Activated CD4-positive, alpha-beta T cell treated with anti-CD3 and anti-CD28 coated beads for 36 hours (primary cell): ENCODE measurements at regions not wholly inside any gene's neighbourhood (a gene's known extent, or its start where the extent isn't known, plus 50 kb on each side); places are given as distances from the start of the nearest gene placed in this dataset.

ENCODE experiments used
- ATAC-seq: fragments of 200-7000 bp; cut with Tn5 transposase; one replicate; pipeline ENCODE4 v1.10.0; 2021; ENCODE audit warnings: mild to moderate bottlenecking, moderate library complexity
- CTCF ChIA-PET: fragments of 350-600 bp; sonication (Branson Sonifier 250); formaldehyde crosslinking; loops from one replicate; lab custom pipeline; 2021; ENCODE audit warnings: antibody characterized with exemption; lab: Charles Lee
- POLR2A ChIA-PET: fragments of 350-600 bp; sonication (Branson Sonifier 250); formaldehyde crosslinking; loops from one replicate; lab custom pipeline; 2021; ENCODE audit warnings: antibody characterized with exemption, inconsistent platforms; lab: Charles Lee
- DNase-seq: peaks from one replicate; pipeline ENCODE4 v3.0.0-alpha.2; 2020
- H3K27ac Mint-ChIP-seq: one replicate; pipeline ENCODE4 v1.8.0; 2021; ENCODE audit warnings: mixed read lengths
- H3K27me3 Mint-ChIP-seq: one replicate; pipeline ENCODE4 v1.8.0; 2021; ENCODE audit warnings: mixed read lengths
- H3K36me3 Mint-ChIP-seq: one replicate; pipeline ENCODE4 v1.8.0; 2021; ENCODE audit warnings: low read depth, mixed read lengths
- H3K4me1 Mint-ChIP-seq: one replicate; pipeline ENCODE4 v1.8.0; 2021; ENCODE audit warnings: mixed read lengths
- H3K4me3 Mint-ChIP-seq: one replicate; pipeline ENCODE4 v1.8.0; 2021; ENCODE audit warnings: mild to moderate bottlenecking, moderate library complexity, mixed read lengths
- H3K9me3 Mint-ChIP-seq: one replicate; pipeline ENCODE4 v1.8.0; 2021; ENCODE audit warnings: low read depth, mixed read lengths
- intact Hi-C, 2 experiments: fragments of 100-400 bp; cut with DNase I in 1 of 2; cut with micrococcal nuclease in 1 of 2; formaldehyde crosslinking; loops; one replicate each; pipeline versions ENCODE4 v1.14.2 to v1.15.1; 2022 to 2024; cut with DNase I, micrococcal nuclease

DNA sequence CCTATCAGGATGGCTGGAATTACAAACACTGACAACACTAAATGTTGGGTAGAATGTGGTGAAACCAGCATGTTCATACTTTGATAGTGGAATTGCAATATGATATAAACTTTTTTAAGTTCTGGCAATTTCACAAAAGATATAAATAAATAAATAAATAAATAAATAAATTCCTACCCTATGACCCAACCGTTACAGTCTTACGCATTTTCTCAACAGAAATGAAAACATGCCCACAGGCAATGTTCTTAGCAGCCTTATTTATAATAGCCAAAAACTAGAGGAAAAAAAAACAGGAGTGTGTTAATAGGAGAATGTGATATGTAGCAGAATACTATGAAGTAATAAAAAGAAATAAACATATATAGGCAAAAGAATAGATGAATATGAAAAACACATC, 318.9 kb downstream of the IPMK start:
- H3K4me1 Mint-ChIP-seq: no peaks in the 10 kb centered on the region
- ChIA-PET CTCF (no interaction called here), POLR2A (no interaction called here)
- no peaks in the 10 kb centered on the region for H3K9me3 Mint-ChIP-seq
- no peak overlapping the region for H3K4me3 Mint-ChIP-seq
- intact Hi-C loops: no loop called here
- DNase-seq: no peak
- H3K27me3 Mint-ChIP-seq: no peaks in the 10 kb centered on the region
- H3K36me3 Mint-ChIP-seq: no peaks in the 10 kb centered on the region
- ATAC-seq: no peak
- no peak overlapping the region for H3K27ac Mint-ChIP-seq

DNA sequence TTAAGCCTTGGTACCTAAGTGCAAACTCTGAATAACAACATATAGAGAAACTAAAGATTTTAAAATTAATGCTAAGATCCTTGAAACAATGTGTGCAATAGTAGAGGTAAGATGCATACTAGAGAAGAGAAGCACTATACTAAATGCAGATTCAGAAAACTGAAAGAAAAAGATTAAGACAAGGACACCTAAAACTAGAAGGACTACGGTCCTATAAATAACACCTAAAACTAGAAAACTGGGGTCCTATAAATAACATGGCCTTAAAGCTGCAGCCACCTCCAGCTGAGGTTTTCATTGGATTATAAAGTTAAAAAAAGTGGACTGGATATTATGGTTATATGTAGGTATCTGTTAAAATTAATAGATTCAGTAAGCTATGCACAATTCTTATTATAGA, 320.9 kb downstream of the IPMK start:
- ChIA-PET CTCF (no interaction called here), POLR2A (no interaction called here)
- Mint-ChIP-seq H3K4me1 (no peaks in the 10 kb centered on the region), H3K36me3 (no peaks in the 10 kb centered on the region), H3K4me3 (no peak overlapping the region), H3K27ac (no peak overlapping the region), H3K27me3 (no peaks in the 10 kb centered on the region), H3K9me3 (no peaks in the 10 kb centered on the region)
- ATAC-seq (no peak), DNase-seq (no peak)
- intact Hi-C loops: no loop called here

- ChIA-PET POLR2A (no interaction called here), CTCF (no interaction called here)
- H3K4me1 Mint-ChIP-seq: no peaks in the 10 kb centered on the region
- H3K9me3 Mint-ChIP-seq: no peaks in the 10 kb centered on the region
- H3K4me3 Mint-ChIP-seq: no peak overlapping the region
- peaks cover 2% of the 10 kb centered on the region for H3K27me3 Mint-ChIP-seq
- ATAC-seq (no peak), DNase-seq (no peak)
- no peaks in the 10 kb centered on the region for H3K36me3 Mint-ChIP-seq
- intact Hi-C loops: no loop called here
- no peak overlapping the region for H3K27ac Mint-ChIP-seq
Observed at GRCh38 chr10:57943701-57944100, 324.0 kb downstream of the IPMK start.

GRCh38 chr10:57925045-57925444, 342.6 kb downstream of the IPMK start:
- no peak for ATAC-seq
- POLR2A ChIA-PET: no interaction called here

DNA sequence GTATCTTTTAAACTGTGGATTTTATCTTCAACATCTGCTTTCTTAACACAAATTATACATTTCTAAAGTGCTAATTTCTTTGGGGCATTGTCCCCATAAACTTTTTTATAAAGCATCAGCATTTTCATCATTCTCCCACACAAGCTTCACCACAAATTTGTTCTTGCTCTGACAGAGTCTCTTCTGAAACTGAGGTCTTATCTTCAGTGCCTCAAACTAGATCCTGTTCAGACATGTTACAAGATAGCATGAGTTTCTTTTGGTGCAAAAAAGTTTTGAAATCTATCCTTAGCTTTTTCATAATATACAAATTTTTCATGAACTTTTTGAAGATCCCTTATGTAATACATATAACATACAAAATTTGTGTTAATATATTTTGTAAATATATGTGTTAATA, 346.6 kb downstream of the IPMK start:
- H3K4me1 Mint-ChIP-seq: no peaks in the 10 kb centered on the region
- no peak overlapping the region for H3K27ac Mint-ChIP-seq
- intact Hi-C loops: no loop called here
- no peaks in the 10 kb centered on the region for H3K27me3 Mint-ChIP-seq
- DNase-seq (no peak), ATAC-seq (no peak)
- ChIA-PET POLR2A (no interaction called here), CTCF (no interaction called here)
- H3K9me3 Mint-ChIP-seq: no peaks in the 10 kb centered on the region
- H3K36me3 Mint-ChIP-seq: no peaks in the 10 kb centered on the region
- no peak overlapping the region for H3K4me3 Mint-ChIP-seq

More at GRCh38 chr10:57925045-57925444, 342.6 kb downstream of the IPMK start:
- Mint-ChIP-seq H3K27ac (no peak overlapping the region), H3K36me3 (no peaks in the 10 kb centered on the region), H3K4me1 (no peaks in the 10 kb centered on the region), H3K9me3 (no peaks in the 10 kb centered on the region), H3K4me3 (no peak overlapping the region), H3K27me3 (no peaks in the 10 kb centered on the region)
- CTCF ChIA-PET: no interaction called here
- intact Hi-C loops: no loop called here
- DNase-seq: no peak

- H3K36me3 Mint-ChIP-seq: no peaks in the 10 kb centered on the region
- no peaks in the 10 kb centered on the region for H3K4me1 Mint-ChIP-seq
- H3K27me3 Mint-ChIP-seq: no peaks in the 10 kb centered on the region
- intact Hi-C loops: no loop called here
- H3K9me3 Mint-ChIP-seq: no peaks in the 10 kb centered on the region
- H3K4me3 Mint-ChIP-seq: no peak overlapping the region
- H3K27ac Mint-ChIP-seq: no peak overlapping the region
- ChIA-PET POLR2A (no interaction called here), CTCF (no interaction called here)
- ATAC-seq (no peak), DNase-seq (no peak)
Observed at GRCh38 chr10:57919864-57920263, 347.8 kb downstream of the IPMK start.

DNA sequence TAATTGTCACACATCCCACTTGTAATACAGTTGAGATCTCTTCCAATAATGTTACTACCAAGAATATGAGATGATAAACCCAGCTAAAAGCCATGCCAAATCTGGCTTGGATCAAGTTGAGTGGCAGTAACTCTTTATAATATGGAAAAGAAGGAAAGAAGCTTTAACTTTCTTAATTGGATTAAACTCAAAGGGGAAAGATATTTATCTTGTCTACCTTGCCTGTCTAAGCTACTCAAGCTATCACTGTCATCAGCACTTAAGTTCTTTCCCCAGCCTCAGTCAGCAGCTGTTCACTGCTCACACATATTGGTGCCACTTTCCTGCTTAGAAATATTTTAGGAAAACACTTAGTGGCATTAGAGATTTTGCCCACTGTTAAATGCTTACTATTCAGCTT, 350.7 kb downstream of the IPMK start:
- ChIA-PET CTCF (interaction anchor here (0.6 kb wide), 1 partner anchor 57 kb away, joined by 3 read pairs; no protein-coding TSS in a partner anchor), POLR2A (no interaction called here)
- Mint-ChIP-seq H3K36me3 (no peaks in the 10 kb centered on the region), H3K9me3 (no peaks in the 10 kb centered on the region), H3K27ac (no peak overlapping the region), H3K4me1 (no peaks in the 10 kb centered on the region), H3K27me3 (no peaks in the 10 kb centered on the region), H3K4me3 (no peak overlapping the region)
- DNase-seq (no peak), ATAC-seq (no peak)
- intact Hi-C loops: no loop called here

- Mint-ChIP-seq H3K4me3 (no peak overlapping the region), H3K36me3 (no peaks in the 10 kb centered on the region), H3K27ac (no peak overlapping the region), H3K27me3 (no peaks in the 10 kb centered on the region), H3K4me1 (no peaks in the 10 kb centered on the region), H3K9me3 (no peaks in the 10 kb centered on the region)
- ChIA-PET CTCF (no interaction called here), POLR2A (no interaction called here)
- intact Hi-C loops: no loop called here
- ATAC-seq: no peak
- no peak for DNase-seq
Observed at GRCh38 chr10:57905861-57906260, 361.8 kb downstream of the IPMK start.

DNA sequence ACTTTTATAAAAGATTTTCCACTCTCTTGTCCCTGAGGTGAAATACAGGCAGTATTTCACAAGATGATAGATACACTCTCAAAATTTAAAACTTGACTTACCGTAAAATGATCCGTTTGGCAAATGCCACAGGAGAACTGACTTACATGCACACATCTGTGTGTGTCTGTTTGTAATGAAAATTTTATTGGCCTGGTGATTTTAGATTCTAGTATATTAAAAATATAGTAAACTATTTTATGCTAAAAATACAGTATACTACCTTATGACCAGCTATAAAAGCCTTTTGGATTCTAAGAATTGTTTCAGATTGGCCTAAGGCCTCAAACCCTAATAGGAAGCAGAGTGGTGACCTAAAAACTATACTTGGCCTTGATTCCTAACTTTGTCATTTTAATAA, 362.7 kb downstream of the IPMK start:
- ChIA-PET CTCF (no interaction called here), POLR2A (no interaction called here)
- H3K27me3 Mint-ChIP-seq: no peaks in the 10 kb centered on the region
- no peak overlapping the region for H3K4me3 Mint-ChIP-seq
- intact Hi-C loops: no loop called here
- no peaks in the 10 kb centered on the region for H3K9me3 Mint-ChIP-seq
- ATAC-seq (no peak), DNase-seq (no peak)
- H3K4me1 Mint-ChIP-seq: no peaks in the 10 kb centered on the region
- no peak overlapping the region for H3K27ac Mint-ChIP-seq
- no peaks in the 10 kb centered on the region for H3K36me3 Mint-ChIP-seq

- intact Hi-C loops: no loop called here
- H3K36me3 Mint-ChIP-seq: no peaks in the 10 kb centered on the region
- H3K4me3 Mint-ChIP-seq: no peak overlapping the region
- POLR2A ChIA-PET: no interaction called here
- H3K9me3 Mint-ChIP-seq: no peaks in the 10 kb centered on the region
- H3K27ac Mint-ChIP-seq: no peak overlapping the region
- no peaks in the 10 kb centered on the region for H3K27me3 Mint-ChIP-seq
- no peak for DNase-seq
- ATAC-seq: no peak
- H3K4me1 Mint-ChIP-seq: no peaks in the 10 kb centered on the region
- CTCF ChIA-PET: no interaction called here
Observed at GRCh38 chr10:57898231-57898630, 369.5 kb downstream of the IPMK start.

DNA sequence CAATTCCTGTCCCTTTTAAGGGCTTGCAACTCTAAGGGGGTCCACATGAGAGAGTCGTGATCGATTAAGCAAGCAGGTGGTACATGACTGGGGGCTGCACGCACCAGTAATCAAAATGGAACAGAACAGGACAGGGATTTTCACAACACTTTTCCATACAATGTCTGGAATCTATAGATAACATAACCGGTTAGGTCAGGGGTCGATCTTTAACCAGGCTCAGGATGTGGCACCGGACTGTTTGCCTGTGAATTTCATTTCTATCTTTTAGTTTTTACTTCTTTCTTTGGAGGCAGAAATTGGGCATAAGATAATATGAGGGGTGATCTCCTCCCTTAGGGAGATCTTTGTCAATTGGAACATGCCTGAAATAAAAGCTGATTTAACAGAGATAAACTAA, 370.1 kb downstream of the IPMK start:
- Mint-ChIP-seq H3K9me3 (no peaks in the 10 kb centered on the region), H3K27me3 (no peaks in the 10 kb centered on the region), H3K4me1 (no peaks in the 10 kb centered on the region), H3K4me3 (no peak overlapping the region), H3K36me3 (no peaks in the 10 kb centered on the region), H3K27ac (no peak overlapping the region)
- DNase-seq (no peak), ATAC-seq (no peak)
- intact Hi-C loops: loop anchor here in 1 of 2 experiments (2.0 kb wide), 1 partner anchor 33 kb away; no protein-coding TSS in a partner anchor
- POLR2A ChIA-PET: no interaction called here
- CTCF ChIA-PET: no interaction called here

GRCh38 chr10:57894361-57894760, 373.3 kb downstream of the IPMK start:
- Mint-ChIP-seq H3K27me3 (no peaks in the 10 kb centered on the region), H3K27ac (no peak overlapping the region), H3K4me3 (no peak overlapping the region), H3K36me3 (no peaks in the 10 kb centered on the region), H3K9me3 (no peaks in the 10 kb centered on the region), H3K4me1 (no peaks in the 10 kb centered on the region)
- intact Hi-C loops: no loop called here
- ATAC-seq (no peak), DNase-seq (no peak)
- ChIA-PET CTCF (no interaction called here), POLR2A (no interaction called here)
